MM.1S (cell line): ENCODE measurements at regions not wholly inside any gene's neighbourhood (a gene's known extent, or its start where the extent isn't known, plus 50 kb on each side); places are given as distances from the start of the nearest gene placed in this dataset.

Source experiments
- CTCF ChIP-seq: fragments of 300-600 bp; sonication (generic); IDR thresholded peaks from 2 replicates; pipeline ENCODE4 v1.5.1; 2016; ENCODE audit warnings: antibody characterized with exemption, low read length, mixed read lengths
- EZH2phosphoT487 ChIP-seq: fragments of 300-600 bp; sonication (generic); IDR thresholded peaks from 2 replicates; pipeline ENCODE4 v1.6.1; 2018; ENCODE audit warnings: antibody characterized with exemption, low read length

- TF ChIP-seq EZH2phosphoT487 (no peak), CTCF (no peak)
These were observed 78.7 kb upstream of the PDK4 start for GRCh38 chr7:95675016-95675415.
